Panc1 (cell line): ENCODE measurements at regions not wholly inside any gene's neighbourhood (a gene's known extent, or its start where the extent isn't known, plus 50 kb on each side); places are given as distances from the start of the nearest gene placed in this dataset.

Source experiments
- CTCF ChIP-seq: fragments of 450-650 bp; IDR thresholded peaks from 2 replicates; pipeline ENCODE4 v1.5.1; 2017; ENCODE audit warnings: mild to moderate bottlenecking
- POLR2AphosphoS5 ChIP-seq: IDR thresholded peaks from 2 replicates; pipeline ENCODE4 v1.6.1; 2012; ENCODE audit warnings: mild to moderate bottlenecking, low read depth, low read length, moderate library complexity
- SIN3A ChIP-seq: IDR thresholded peaks from 2 replicates; pipeline ENCODE4 v1.6.1; 2012; ENCODE audit warnings: low read depth, mild to moderate bottlenecking, low read length, moderate library complexity, borderline replicate concordance; ENCODE audit not compliant: insufficient read depth

- no peak for TF ChIP-seq CTCF
- no peak for TF ChIP-seq SIN3A
- no peak for TF ChIP-seq POLR2AphosphoS5
Observed at GRCh38 chr5:118144540-118144939, 843.8 kb downstream of the DTWD2 start.
